IMR-90 (cell line): ENCODE measurements at regions not wholly inside any gene's neighbourhood (a gene's known extent, or its start where the extent isn't known, plus 50 kb on each side); places are given as distances from the start of the nearest gene placed in this dataset.

Source experiments
- ATAC-seq: fragments of 200-7000 bp; cut with Tn5 transposase; 2 replicates; pipeline ENCODE4 v1.9.1; 2020; ENCODE audit warnings: low read depth, mild to moderate bottlenecking, moderate library complexity
- BruUV-seq: library from RNA; stranded (reverse); fragments of 400-500 nt; replicated peaks from 2 replicates; lab custom pipeline; 2021; lab: Mats Ljungman, UMichigan
- CTCF ChIA-PET: fragments of 300-600 bp; formaldehyde crosslinking; extraction: SDS; loops from one replicate; lab custom pipeline; 2021; ENCODE audit warnings: antibody characterized with exemption; lab: Yijun Ruan, JAX
- POLR2A ChIA-PET: fragments of 300-600 bp; sonication (Branson Sonifier 250); formaldehyde crosslinking; loops from one replicate; lab custom pipeline; 2022; ENCODE audit warnings: antibody characterized with exemption; ENCODE audit not compliant: unreplicated experiment; lab: Charles Lee
- DNase-seq: peaks from one replicate; pipeline ENCODE4 v3.0.0; 2013
- H2AFZ ChIP-seq: replicated peaks from 2 replicates; pipeline ENCODE3; 2013; ENCODE audit warnings: low read length, mild to moderate bottlenecking; ENCODE audit not compliant: poor library complexity
- H2AK5ac ChIP-seq: 2 replicates; pipeline ENCODE4 v1.6.1; 2013; ENCODE audit warnings: low read depth, low read length, inconsistent platforms
- H2AK9ac ChIP-seq: replicated peaks from 2 replicates; pipeline ENCODE3; 2013; ENCODE audit warnings: mild to moderate bottlenecking, low read depth, low read length, moderate library complexity; ENCODE audit not compliant: poor library complexity
- H2BK120ac ChIP-seq: 2 replicates; pipeline ENCODE4 v1.6.1; 2013; ENCODE audit warnings: low read depth, low read length, inconsistent platforms
- H2BK15ac ChIP-seq: 3 replicates; pipeline ENCODE4 v1.6.1; 2013; ENCODE audit warnings: low read depth, low read length, inconsistent platforms
- H2BK20ac ChIP-seq: 2 replicates; pipeline ENCODE4 v1.6.1; 2013; ENCODE audit warnings: low read depth, mild to moderate bottlenecking, inconsistent platforms, low read length, moderate library complexity
- H2BK5ac ChIP-seq: 2 replicates; pipeline ENCODE4 v1.6.1; 2013; ENCODE audit warnings: mild to moderate bottlenecking, low read depth, low read length, inconsistent platforms; ENCODE audit not compliant: poor library complexity, severe bottlenecking
- H3K14ac ChIP-seq: replicated peaks from 2 replicates; pipeline ENCODE4 v1.6.1; 2013; ENCODE audit warnings: low read depth, low read length, inconsistent platforms
- H3K18ac ChIP-seq: 2 replicates; pipeline ENCODE4 v1.6.1; 2013; ENCODE audit warnings: low read depth, low read length, control low read depth
- H3K23ac ChIP-seq: 2 replicates; pipeline ENCODE4 v1.6.1; 2013; ENCODE audit warnings: low read depth, low read length, inconsistent platforms
- H3K27ac ChIP-seq: 2 replicates; pipeline ENCODE4 v1.5.1; 2013; ENCODE audit warnings: mild to moderate bottlenecking, control low read depth, low read length; ENCODE audit not compliant: insufficient read depth
- H3K27me3 ChIP-seq: 2 replicates; pipeline ENCODE4 v1.6.1; 2013; ENCODE audit warnings: low read length; ENCODE audit not compliant: control insufficient read depth, insufficient read depth
- H3K36me3 ChIP-seq: 2 replicates; pipeline ENCODE4 v1.6.1; 2013; ENCODE audit warnings: low read length, mixed read lengths; ENCODE audit not compliant: control insufficient read depth, insufficient read depth
- H3K4ac ChIP-seq: 2 replicates; pipeline ENCODE4 v1.6.1; 2013; ENCODE audit warnings: low read depth, low read length, inconsistent platforms
- H3K4me1 ChIP-seq: 2 replicates; pipeline ENCODE4 v1.6.1; 2013; ENCODE audit warnings: low read length, mixed read lengths; ENCODE audit not compliant: control insufficient read depth, insufficient read depth
- H3K4me2 ChIP-seq: 2 replicates; pipeline ENCODE4 v1.6.1; 2013; ENCODE audit warnings: low read depth, mild to moderate bottlenecking, control low read depth, low read length, moderate library complexity
- H3K4me3 ChIP-seq: 2 replicates; pipeline ENCODE4 v1.5.1; 2013; ENCODE audit warnings: low read depth, mild to moderate bottlenecking, control low read depth, low read length, moderate library complexity; ENCODE audit not compliant: insufficient read depth
- H3K56ac ChIP-seq: 2 replicates; pipeline ENCODE4 v1.6.1; 2013; ENCODE audit warnings: low read length, inconsistent platforms; ENCODE audit not compliant: insufficient read depth; ENCODE audit errors: extremely low read depth
- H3K79me1 ChIP-seq, 2 experiments: 2 replicates each; pipeline ENCODE4 v1.6.1; 2013; ENCODE audit warnings: low read length in 2 of 2, inconsistent platforms in 1 of 2, low read depth in 1 of 2
- H3K9ac ChIP-seq: 2 replicates; pipeline ENCODE4 v1.6.1; 2013; ENCODE audit warnings: low read depth, low read length, control low read depth
- H3K9me1 ChIP-seq: 2 replicates; pipeline ENCODE4 v1.6.1; 2013; ENCODE audit warnings: low read length, inconsistent platforms; ENCODE audit not compliant: insufficient read depth
- H3K9me3 ChIP-seq: 2 replicates; pipeline ENCODE4 v1.6.1; 2013; ENCODE audit warnings: low read length; ENCODE audit not compliant: control insufficient read depth, insufficient read depth
- H4K20me1 ChIP-seq: 2 replicates; pipeline ENCODE4 v1.6.1; 2013; ENCODE audit warnings: low read length, inconsistent platforms; ENCODE audit not compliant: insufficient read depth
- H4K5ac ChIP-seq: 2 replicates; pipeline ENCODE4 v1.6.1; 2013; ENCODE audit warnings: mild to moderate bottlenecking, low read depth, low read length, control low read depth
- H4K8ac ChIP-seq, 2 experiments: 2 replicates each; pipeline ENCODE4 v1.6.1; 2013; ENCODE audit warnings: low read depth in 2 of 2, low read length in 2 of 2, control low read depth in 1 of 2, inconsistent platforms in 1 of 2
- H4K91ac ChIP-seq: 2 replicates; pipeline ENCODE4 v1.6.1; 2013; ENCODE audit warnings: low read depth, low read length, inconsistent platforms; ENCODE audit not compliant: insufficient read depth
- BHLHE40 ChIP-seq: fragments of 150-350 bp; IDR thresholded peaks from 2 replicates; pipeline ENCODE4 v1.6.1; 2016; ENCODE audit warnings: mild to moderate bottlenecking, low read depth, low read length
- CEBPB ChIP-seq: IDR thresholded peaks from 2 replicates; pipeline ENCODE4 v1.6.1; 2012; ENCODE audit warnings: low read depth, low read length, improper control_type of control experiment
- MAZ ChIP-seq: IDR thresholded peaks from 2 replicates; pipeline ENCODE4 v1.6.1; 2012; ENCODE audit warnings: low read depth, mild to moderate bottlenecking, low read length, improper control_type of control experiment, moderate library complexity, borderline replicate concordance
- NFE2L2 ChIP-seq: fragments of 150-350 bp; IDR thresholded peaks from 2 replicates; pipeline ENCODE4 v1.6.1; 2016; ENCODE audit warnings: low read depth, mild to moderate bottlenecking, low read length
- WGBS, 2 experiments: methylation state at CpG; one replicate each; pipeline versions ENCODE4 v1.1.5 to v1.1.7; 2013; ENCODE audit warnings: missing lambda C conversion rate in 2 of 2; ENCODE audit not compliant: insufficient read length in 1 of 2; ENCODE audit errors: extremely low coverage in 2 of 2; 5-methylcytosine and 5-hydroxymethylcytosine counted together
- dilution Hi-C: fragments of 300-500 bp; cut with HindIII; formaldehyde crosslinking; loops from one replicate; pipeline ENCODE4 v1.14.3; 2018; ENCODE audit warnings: low sequenced_read_pairs; ENCODE audit not compliant: unreplicated experiment
- in situ Hi-C: fragments of 300-500 bp; cut with MboI; formaldehyde crosslinking; loops from 3 replicates; pipeline ENCODE4 v1.14.3; 2019; ENCODE audit warnings: low sequenced_read_pairs, inconsistent platforms, mixed read lengths
- intact Hi-C: fragments of 100-400 bp; cut with micrococcal nuclease; formaldehyde crosslinking; loops from 2 replicates; pipeline ENCODE4 v1.10.0; 2022
- TF ChIP-seq, protein P1 (sequence below): conservative IDR thresholded peaks from 2 replicates; pipeline ENCODE4 v1.5.1; 2012; ENCODE audit warnings: mild to moderate bottlenecking, low read depth, low read length, improper control_type of control experiment

DNA sequence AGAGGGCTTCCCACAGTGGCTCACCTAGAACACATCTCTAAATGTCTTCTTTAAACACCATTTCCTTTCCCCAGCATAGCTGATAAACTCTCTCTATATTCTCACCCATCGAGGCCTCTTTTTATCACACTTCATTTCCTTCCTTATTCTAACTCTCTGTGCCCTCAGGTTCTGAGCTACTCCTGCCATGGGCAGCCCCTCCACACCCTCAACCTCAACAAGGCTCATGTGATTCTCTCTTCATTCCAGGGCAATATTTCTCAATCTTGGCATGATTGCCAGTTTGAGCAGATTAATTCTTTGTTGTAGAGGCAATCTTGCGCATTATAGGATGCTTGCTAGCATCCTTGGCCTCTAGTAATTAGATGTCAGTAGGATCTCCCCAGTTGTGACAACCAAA is 999.1 kb downstream of the TSN start:
- in situ Hi-C loops = no loop called here
- H3K4me1 ChIP-seq = no peaks in the 10 kb centered on the region
- WGBS, 2 experiments = no CpG with 5 or more reads among the region's 2 CpGs
- peaks cover 5% of the 10 kb centered on the region; the same call in 1 of the 2 replicates for H3K9me3 ChIP-seq
- no peak overlapping the region for H3K9ac ChIP-seq
- no peaks in the 10 kb centered on the region for H4K20me1 ChIP-seq
- H2AK9ac ChIP-seq = no peak overlapping the region
- H3K36me3 ChIP-seq = no peaks in the 10 kb centered on the region
- POLR2A ChIA-PET = no interaction called here
- no peak overlapping the region for H2BK20ac ChIP-seq
- no peak overlapping the region for H2BK15ac ChIP-seq
- H3K14ac ChIP-seq = no peak overlapping the region
- ATAC-seq (no peak), DNase-seq (no peak)
- H3K4me3 ChIP-seq = no peak overlapping the region
- H4K5ac ChIP-seq = no peak overlapping the region
- dilution Hi-C loops = no loop called here
- no peak overlapping the region for H4K91ac ChIP-seq
- H3K27me3 ChIP-seq = no peaks in the 10 kb centered on the region
- H3K27ac ChIP-seq = no peak overlapping the region
- H2BK120ac ChIP-seq = no peak overlapping the region
- BruUV-seq = no TSS peak
- intact Hi-C loops = no loop called here
- H3K4me2 ChIP-seq = no peak overlapping the region
- H3K4ac ChIP-seq = no peak overlapping the region
- H4K8ac ChIP-seq = no peak overlapping the region
- H3K23ac ChIP-seq = no peak overlapping the region
- H3K9me1 ChIP-seq = no peaks in the 10 kb centered on the region
- CTCF ChIA-PET = no interaction called here
- no peak overlapping the region for H3K18ac ChIP-seq
- no peak overlapping the region for H2AK5ac ChIP-seq
- no peak overlapping the region for H2BK5ac ChIP-seq
- TF ChIP-seq, protein P1, sequence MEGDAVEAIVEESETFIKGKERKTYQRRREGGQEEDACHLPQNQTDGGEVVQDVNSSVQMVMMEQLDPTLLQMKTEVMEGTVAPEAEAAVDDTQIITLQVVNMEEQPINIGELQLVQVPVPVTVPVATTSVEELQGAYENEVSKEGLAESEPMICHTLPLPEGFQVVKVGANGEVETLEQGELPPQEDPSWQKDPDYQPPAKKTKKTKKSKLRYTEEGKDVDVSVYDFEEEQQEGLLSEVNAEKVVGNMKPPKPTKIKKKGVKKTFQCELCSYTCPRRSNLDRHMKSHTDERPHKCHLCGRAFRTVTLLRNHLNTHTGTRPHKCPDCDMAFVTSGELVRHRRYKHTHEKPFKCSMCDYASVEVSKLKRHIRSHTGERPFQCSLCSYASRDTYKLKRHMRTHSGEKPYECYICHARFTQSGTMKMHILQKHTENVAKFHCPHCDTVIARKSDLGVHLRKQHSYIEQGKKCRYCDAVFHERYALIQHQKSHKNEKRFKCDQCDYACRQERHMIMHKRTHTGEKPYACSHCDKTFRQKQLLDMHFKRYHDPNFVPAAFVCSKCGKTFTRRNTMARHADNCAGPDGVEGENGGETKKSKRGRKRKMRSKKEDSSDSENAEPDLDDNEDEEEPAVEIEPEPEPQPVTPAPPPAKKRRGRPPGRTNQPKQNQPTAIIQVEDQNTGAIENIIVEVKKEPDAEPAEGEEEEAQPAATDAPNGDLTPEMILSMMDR = no peak
- no peak for TF ChIP-seq NFE2L2
- TF ChIP-seq MAZ = no peak
- no peak for TF ChIP-seq BHLHE40
- TF ChIP-seq CEBPB = no peak
- no peak overlapping the region for H2AFZ ChIP-seq
- H3K79me1 ChIP-seq = no peaks in the 10 kb centered on the region
- H3K56ac ChIP-seq = no peak overlapping the region
